HFFc6 (cell line): ENCODE measurements at regions not wholly inside any gene's neighbourhood (a gene's known extent, or its start where the extent isn't known, plus 50 kb on each side); places are given as distances from the start of the nearest gene placed in this dataset.

Experiments
- DNase-seq: peaks from one replicate; pipeline ENCODE4 v3.0.0-alpha.2; 2018
- H3K27ac Mint-ChIP-seq: 2 replicates; pipeline ENCODE4 v1.8.0; 2020; ENCODE audit warnings: mild to moderate bottlenecking, mixed read lengths
- H3K27me3 Mint-ChIP-seq: 2 replicates; pipeline ENCODE4 v1.8.0; 2021; ENCODE audit warnings: mild to moderate bottlenecking, moderate library complexity, mixed read lengths; ENCODE audit not compliant: insufficient read depth
- H3K36me3 Mint-ChIP-seq: 2 replicates; pipeline ENCODE4 v1.8.0; 2021; ENCODE audit warnings: low read depth, mixed read lengths
- H3K4me1 Mint-ChIP-seq: 2 replicates; pipeline ENCODE4 v1.8.0; 2020; ENCODE audit warnings: low read depth, mixed read lengths
- H3K4me3 Mint-ChIP-seq: 2 replicates; pipeline ENCODE4 v1.8.0; 2020; ENCODE audit warnings: mild to moderate bottlenecking, moderate library complexity, mixed read lengths
- H3K9me3 Mint-ChIP-seq: 2 replicates; pipeline ENCODE4 v1.8.0; 2020; ENCODE audit warnings: mild to moderate bottlenecking, mixed read lengths
- TF ChIP-seq, protein P1 (sequence below): fragments of 200-600 bp; sonication (generic); IDR thresholded peaks from 2 replicates; pipeline ENCODE4 v1.5.0; 2021; ENCODE audit warnings: antibody characterized with exemption, mild to moderate bottlenecking

- DNase-seq, result no peak
- Mint-ChIP-seq H3K9me3 (no peaks in the 10 kb centered on the region; the same call in 1 of the 2 replicates), H3K36me3 (no peaks in the 10 kb centered on the region), H3K4me1 (no peaks in the 10 kb centered on the region), H3K27ac (no peak overlapping the region), H3K4me3 (no peak overlapping the region), H3K27me3 (peaks cover 2% of the 10 kb centered on the region)
- TF ChIP-seq, protein P1, sequence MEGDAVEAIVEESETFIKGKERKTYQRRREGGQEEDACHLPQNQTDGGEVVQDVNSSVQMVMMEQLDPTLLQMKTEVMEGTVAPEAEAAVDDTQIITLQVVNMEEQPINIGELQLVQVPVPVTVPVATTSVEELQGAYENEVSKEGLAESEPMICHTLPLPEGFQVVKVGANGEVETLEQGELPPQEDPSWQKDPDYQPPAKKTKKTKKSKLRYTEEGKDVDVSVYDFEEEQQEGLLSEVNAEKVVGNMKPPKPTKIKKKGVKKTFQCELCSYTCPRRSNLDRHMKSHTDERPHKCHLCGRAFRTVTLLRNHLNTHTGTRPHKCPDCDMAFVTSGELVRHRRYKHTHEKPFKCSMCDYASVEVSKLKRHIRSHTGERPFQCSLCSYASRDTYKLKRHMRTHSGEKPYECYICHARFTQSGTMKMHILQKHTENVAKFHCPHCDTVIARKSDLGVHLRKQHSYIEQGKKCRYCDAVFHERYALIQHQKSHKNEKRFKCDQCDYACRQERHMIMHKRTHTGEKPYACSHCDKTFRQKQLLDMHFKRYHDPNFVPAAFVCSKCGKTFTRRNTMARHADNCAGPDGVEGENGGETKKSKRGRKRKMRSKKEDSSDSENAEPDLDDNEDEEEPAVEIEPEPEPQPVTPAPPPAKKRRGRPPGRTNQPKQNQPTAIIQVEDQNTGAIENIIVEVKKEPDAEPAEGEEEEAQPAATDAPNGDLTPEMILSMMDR, result no peak
Measured at GRCh38 chr3:115369021-115369420, 221.9 kb upstream of the ZBTB20 start.

DNA sequence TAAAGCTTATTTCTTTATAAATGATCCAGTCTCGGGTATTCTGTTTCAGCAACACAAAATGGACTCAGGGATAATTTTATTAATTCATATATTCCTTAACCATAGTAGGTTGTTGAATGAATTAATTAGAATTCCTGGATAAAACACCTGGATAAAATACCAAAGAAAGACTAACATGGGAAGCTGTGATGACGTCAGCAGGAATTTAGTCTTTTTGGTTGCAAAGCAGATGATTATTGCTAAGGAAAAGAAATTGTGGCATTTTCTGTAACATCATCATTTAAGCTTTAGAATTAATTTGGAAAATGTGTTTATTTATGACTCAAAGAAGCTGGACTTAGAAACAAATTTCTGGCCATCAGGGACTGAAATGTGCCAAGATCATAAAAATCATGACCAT, 228.3 kb upstream of the ZBTB20 start:
- peaks cover 2% of the 10 kb centered on the region; the same call in 1 of the 2 replicates for H3K27me3 Mint-ChIP-seq
- H3K36me3 Mint-ChIP-seq, result no peaks in the 10 kb centered on the region
- H3K9me3 Mint-ChIP-seq, result no peaks in the 10 kb centered on the region
- H3K4me3 Mint-ChIP-seq, result no peak overlapping the region
- DNase-seq, result no peak
- H3K4me1 Mint-ChIP-seq, result no peaks in the 10 kb centered on the region
- TF ChIP-seq, protein P1, result no peak
- no peak overlapping the region for H3K27ac Mint-ChIP-seq

- Mint-ChIP-seq H3K4me1 (no peaks in the 10 kb centered on the region), H3K4me3 (no peak overlapping the region), H3K27ac (no peak overlapping the region), H3K9me3 (no peaks in the 10 kb centered on the region), H3K27me3 (0 out of 2 replicates have a peak, but pooled peaks cover 2% of the 10 kb centered on the region), H3K36me3 (no peaks in the 10 kb centered on the region)
- TF ChIP-seq, protein P1, result peak; percentile 33; the same call in 1 of the 2 replicates
- no peak for DNase-seq
Measured at GRCh38 chr3:115380883-115381572, 233.9 kb upstream of the ZBTB20 start.

DNA sequence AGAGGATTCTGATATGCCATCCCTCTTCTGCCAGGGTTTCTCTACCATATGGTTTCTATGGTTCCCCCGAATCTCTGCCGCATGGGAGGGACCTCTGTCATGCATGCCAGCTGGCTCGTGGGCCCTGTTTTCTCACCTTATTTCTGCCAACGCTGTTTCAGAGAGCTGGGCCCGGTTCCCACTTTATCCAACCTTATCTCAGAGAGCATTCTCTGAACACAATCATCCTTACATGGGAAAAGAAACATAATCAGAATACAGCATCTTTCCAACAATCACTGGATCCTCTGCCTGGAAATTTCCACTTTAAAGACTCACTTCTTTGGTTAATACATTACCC, 234.5 kb upstream of the ZBTB20 start:
- H3K27ac Mint-ChIP-seq, result no peak overlapping the region
- no peak overlapping the region for H3K4me3 Mint-ChIP-seq
- 0 out of 2 replicates have a peak, but pooled peaks cover 2% of the 10 kb centered on the region for H3K27me3 Mint-ChIP-seq
- no peaks in the 10 kb centered on the region for H3K4me1 Mint-ChIP-seq
- TF ChIP-seq, protein P1, result no peak
- H3K9me3 Mint-ChIP-seq, result no peaks in the 10 kb centered on the region
- no peak for DNase-seq
- H3K36me3 Mint-ChIP-seq, result no peaks in the 10 kb centered on the region

DNA sequence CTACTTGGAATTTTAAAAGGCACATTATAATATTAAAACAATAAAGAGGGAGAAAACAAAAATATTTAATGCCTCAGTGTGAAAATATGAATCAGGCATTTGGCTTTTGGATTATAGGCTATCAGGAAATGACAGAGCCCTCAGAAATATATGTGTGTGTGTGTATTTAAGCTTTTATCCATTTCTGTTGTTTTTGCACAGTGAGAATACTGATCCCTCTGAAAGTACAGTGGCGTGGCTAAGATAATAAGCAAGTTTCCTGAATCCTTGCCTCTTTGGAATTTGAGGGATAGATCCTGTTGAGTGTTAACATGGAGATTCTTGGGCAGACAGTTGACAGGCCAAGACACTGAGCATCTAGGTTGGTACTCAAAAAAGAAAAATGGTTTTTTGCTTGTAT, 234.8 kb upstream of the ZBTB20 start:
- DNase-seq, result no peak
- TF ChIP-seq, protein P1, result no peak
- Mint-ChIP-seq H3K27ac (no peak overlapping the region), H3K9me3 (no peaks in the 10 kb centered on the region), H3K4me3 (no peak overlapping the region), H3K27me3 (no peaks in the 10 kb centered on the region; the same call in 1 of the 2 replicates), H3K36me3 (no peaks in the 10 kb centered on the region), H3K4me1 (no peaks in the 10 kb centered on the region)
